ENCODE measurements at regions not wholly inside any gene's neighbourhood (a gene's known extent, or its start where the extent isn't known, plus 50 kb on each side); places are given as distances from the start of the nearest gene placed in this dataset.

DNA sequence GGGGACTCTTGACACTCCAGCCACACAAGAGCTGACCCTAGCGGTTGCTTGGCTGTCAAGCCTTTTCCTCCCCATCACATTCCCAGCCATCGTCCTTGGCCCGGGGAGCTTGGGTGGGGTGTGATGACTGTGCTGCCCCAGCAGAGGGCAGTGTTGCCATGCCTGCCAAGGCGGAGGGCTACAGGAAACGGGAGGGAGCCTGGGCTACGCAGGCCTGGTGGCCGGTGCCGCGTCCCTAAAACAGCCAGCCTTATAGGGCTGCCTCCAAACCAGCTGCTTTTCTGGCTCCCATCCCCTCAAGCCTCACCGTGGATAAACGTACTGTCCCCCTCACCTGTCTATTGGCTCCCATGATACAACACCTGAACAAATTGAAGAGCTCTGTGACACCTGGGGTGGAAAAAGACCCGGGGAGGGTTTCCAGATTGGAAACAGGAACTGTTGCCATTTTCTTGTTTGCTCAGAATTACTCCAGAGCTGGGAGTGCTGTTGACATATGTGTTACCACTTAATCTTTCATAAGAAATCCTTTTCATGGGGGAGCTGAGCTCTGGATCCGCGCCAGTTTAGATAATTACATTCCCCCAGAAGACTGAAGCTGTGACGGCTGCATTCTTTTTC lies 72.8 kb upstream of the ASTN2 start:
- TF ChIP-seq, protein P1, sequence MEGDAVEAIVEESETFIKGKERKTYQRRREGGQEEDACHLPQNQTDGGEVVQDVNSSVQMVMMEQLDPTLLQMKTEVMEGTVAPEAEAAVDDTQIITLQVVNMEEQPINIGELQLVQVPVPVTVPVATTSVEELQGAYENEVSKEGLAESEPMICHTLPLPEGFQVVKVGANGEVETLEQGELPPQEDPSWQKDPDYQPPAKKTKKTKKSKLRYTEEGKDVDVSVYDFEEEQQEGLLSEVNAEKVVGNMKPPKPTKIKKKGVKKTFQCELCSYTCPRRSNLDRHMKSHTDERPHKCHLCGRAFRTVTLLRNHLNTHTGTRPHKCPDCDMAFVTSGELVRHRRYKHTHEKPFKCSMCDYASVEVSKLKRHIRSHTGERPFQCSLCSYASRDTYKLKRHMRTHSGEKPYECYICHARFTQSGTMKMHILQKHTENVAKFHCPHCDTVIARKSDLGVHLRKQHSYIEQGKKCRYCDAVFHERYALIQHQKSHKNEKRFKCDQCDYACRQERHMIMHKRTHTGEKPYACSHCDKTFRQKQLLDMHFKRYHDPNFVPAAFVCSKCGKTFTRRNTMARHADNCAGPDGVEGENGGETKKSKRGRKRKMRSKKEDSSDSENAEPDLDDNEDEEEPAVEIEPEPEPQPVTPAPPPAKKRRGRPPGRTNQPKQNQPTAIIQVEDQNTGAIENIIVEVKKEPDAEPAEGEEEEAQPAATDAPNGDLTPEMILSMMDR (IDR thresholded peaks at IDR 0.05), result peak in 2 of 3 experiments; percentile 43 to 60
- TF ChIP-seq POLR2A (IDR thresholded peaks at IDR 0.05), result no peak
